ENCODE measurements at regions not wholly inside any gene's neighbourhood (a gene's known extent, or its start where the extent isn't known, plus 50 kb on each side); places are given as distances from the start of the nearest gene placed in this dataset.

GRCh38 chr18:10284540-10285282 lies 169.7 kb upstream of the APCDD1 start:
- Histone ChIP-seq H3K4me1 (ENCODE audit: insufficient read depth) (peaks cover 4% of the 10 kb centered on the region), H3K4me3 (no peak overlapping the region), H3K79me2 (replicated peaks; ENCODE audit: insufficient read depth) (no peaks in the 10 kb centered on the region), H3K9me2 (ENCODE audit: insufficient read depth) (peaks cover 17% of the 10 kb centered on the region; the same call in 1 of the 2 replicates), H2AFZ (peak overlapping the region; percentile 47; the same call in 1 of the 2 replicates), H4K20me1 (replicated peaks; ENCODE audit: insufficient read depth) (no peaks in the 10 kb centered on the region), H3K36me3 (ENCODE audit: insufficient read depth) (no peaks in the 10 kb centered on the region), H3K27ac (ENCODE audit: low read depth) (no peak overlapping the region), H3K4me2 (no peak overlapping the region), H3F3A (replicated peaks; ENCODE audit: low read depth) (no peaks in the 10 kb centered on the region), H3K27me3 (ENCODE audit: insufficient read depth) (no peaks in the 10 kb centered on the region)
- ATAC-seq: no peak
- TF ChIP-seq NANOG (IDR thresholded peaks at IDR 0.05; ENCODE audit: borderline replicate concordance) (no peak), EZH2phosphoT487 (IDR thresholded peaks at IDR 0.05; ENCODE audit: unreplicated experiment) (no peak), REST (IDR thresholded peaks at IDR 0.05; ENCODE audit: unreplicated experiment) (no peak), STAT1 (IDR thresholded peaks at IDR 0.05; ENCODE audit: unreplicated experiment) (no peak), ZNF114 (CRISPR knock-in tag; IDR thresholded peaks at IDR 0.05) (no peak), POLR2AphosphoS5 (IDR thresholded peaks at IDR 0.05; ENCODE audit: low read depth) (no peak), CREB1 (CRISPR knock-in tag; IDR thresholded peaks at IDR 0.05; ENCODE audit: low read depth) (no peak), EZH2 (IDR thresholded peaks at IDR 0.05; ENCODE audit: low read depth, unreplicated experiment) (no peak), CTCF (conservative IDR thresholded peaks at IDR 0.05; ENCODE audit: low read depth in 2 of 2) (no peak), ZNF331 (CRISPR knock-in tag; IDR thresholded peaks at IDR 0.05; ENCODE audit: low read depth) (no peak), ZNF462 (CRISPR knock-in tag; IDR thresholded peaks at IDR 0.05) (no peak), ETS1 (IDR thresholded peaks at IDR 0.05) (no peak)
- Mint-ChIP-seq H3K4me3 (no peak overlapping the region), H3K4me1 (peaks cover 13% of the 10 kb centered on the region), H3K27me3 (ENCODE audit: insufficient read depth, low read depth, poor library complexity) (peaks cover 16% of the 10 kb centered on the region), H3K27ac (no peak overlapping the region), H3K9me3 (peaks cover 7% of the 10 kb centered on the region), H3K36me3 (ENCODE audit: low read depth) (peaks cover 2% of the 10 kb centered on the region; the same call in 1 of the 3 replicates)
- DNase-seq (ENCODE audit: low spot score): no peak
